ENCODE measurements at regions not wholly inside any gene's neighbourhood (a gene's known extent, or its start where the extent isn't known, plus 50 kb on each side); places are given as distances from the start of the nearest gene placed in this dataset.

DNA sequence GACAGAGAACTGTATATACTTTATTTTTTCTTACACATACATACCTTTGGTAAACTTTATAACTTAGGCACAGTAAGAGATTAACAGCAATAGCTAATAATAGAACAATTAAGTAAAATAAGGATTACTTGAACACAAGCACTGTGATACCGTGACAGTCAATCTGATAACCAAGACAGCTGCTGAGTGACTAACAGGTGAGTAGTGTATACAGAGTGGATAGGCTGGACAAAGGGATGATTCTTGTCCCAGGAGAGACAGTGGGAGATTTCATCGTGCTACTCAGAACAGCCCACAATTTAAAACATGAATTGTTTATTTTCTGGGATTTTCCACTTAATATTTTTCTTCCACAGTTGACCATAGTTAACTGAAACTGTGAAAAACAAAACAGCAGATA, 411.8 kb downstream of the PPP1R2C start:
- TF ChIP-seq, protein P1, sequence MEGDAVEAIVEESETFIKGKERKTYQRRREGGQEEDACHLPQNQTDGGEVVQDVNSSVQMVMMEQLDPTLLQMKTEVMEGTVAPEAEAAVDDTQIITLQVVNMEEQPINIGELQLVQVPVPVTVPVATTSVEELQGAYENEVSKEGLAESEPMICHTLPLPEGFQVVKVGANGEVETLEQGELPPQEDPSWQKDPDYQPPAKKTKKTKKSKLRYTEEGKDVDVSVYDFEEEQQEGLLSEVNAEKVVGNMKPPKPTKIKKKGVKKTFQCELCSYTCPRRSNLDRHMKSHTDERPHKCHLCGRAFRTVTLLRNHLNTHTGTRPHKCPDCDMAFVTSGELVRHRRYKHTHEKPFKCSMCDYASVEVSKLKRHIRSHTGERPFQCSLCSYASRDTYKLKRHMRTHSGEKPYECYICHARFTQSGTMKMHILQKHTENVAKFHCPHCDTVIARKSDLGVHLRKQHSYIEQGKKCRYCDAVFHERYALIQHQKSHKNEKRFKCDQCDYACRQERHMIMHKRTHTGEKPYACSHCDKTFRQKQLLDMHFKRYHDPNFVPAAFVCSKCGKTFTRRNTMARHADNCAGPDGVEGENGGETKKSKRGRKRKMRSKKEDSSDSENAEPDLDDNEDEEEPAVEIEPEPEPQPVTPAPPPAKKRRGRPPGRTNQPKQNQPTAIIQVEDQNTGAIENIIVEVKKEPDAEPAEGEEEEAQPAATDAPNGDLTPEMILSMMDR (IDR thresholded peaks at IDR 0.05), result no peak
- TF ChIP-seq MXD4 (CRISPR knock-in tag; IDR thresholded peaks at IDR 0.05; ENCODE audit: borderline replicate concordance) (no peak), JUN (CRISPR knock-in tag; IDR thresholded peaks at IDR 0.05) (no peak), FOXP1 (CRISPR knock-in tag; IDR thresholded peaks at IDR 0.05; ENCODE audit: borderline replicate concordance) (no peak)

All from WTC11 (cell line).